ENCODE measurements at regions not wholly inside any gene's neighbourhood (a gene's known extent, or its start where the extent isn't known, plus 50 kb on each side); places are given as distances from the start of the nearest gene placed in this dataset.

- H4K91ac ChIP-seq (ENCODE audit: insufficient read depth, low read depth, low read length) = no peak overlapping the region
- H2AK9ac ChIP-seq (replicated peaks; ENCODE audit: low read depth, low read length, poor library complexity) = no peak overlapping the region
- CTCF ChIA-PET = interaction anchor here (1.0 kb wide), 1 partner anchor 56 kb away, joined by 3 read pairs; no protein-coding TSS in a partner anchor
- 0 out of 2 replicates have a peak, but pooled peaks cover 3% of the 10 kb centered on the region for H3K9me1 ChIP-seq (ENCODE audit: insufficient read depth, low read length)
- TF ChIP-seq NFE2L2 (IDR thresholded peaks at IDR 0.05; ENCODE audit: low read depth, low read length) (peak; percentile 91), MAFK (IDR thresholded peaks at IDR 0.05; ENCODE audit: low read depth, low read length) (peak; percentile 50; the same call in 1 of the 2 replicates), BHLHE40 (IDR thresholded peaks at IDR 0.05; ENCODE audit: low read depth, low read length) (no peak)
- ATAC-seq (ENCODE audit: low read depth) (peak; percentile 24; the same call in 1 of the 2 replicates), DNase-seq (peak; percentile 13)
- peak overlapping the region; percentile 20; the same call in 1 of the 2 replicates for H2BK120ac ChIP-seq (ENCODE audit: low read depth, low read length)
- peaks cover 2% of the 10 kb centered on the region; the same call in 1 of the 2 replicates for H3K4me1 ChIP-seq (ENCODE audit: control insufficient read depth, insufficient read depth, low read length)
- intact Hi-C loops (cut with micrococcal nuclease) = no loop called here
- H4K5ac ChIP-seq (ENCODE audit: low read depth, low read length) = peak overlapping the region; percentile 67; the same call in 1 of the 2 replicates
- H3K4me2 ChIP-seq (ENCODE audit: low read depth, low read length) = no peak overlapping the region
- no peak overlapping the region for H3K56ac ChIP-seq (ENCODE audit: extremely low read depth, insufficient read depth, low read length)
- peak overlapping the region; percentile 1; the same call in 1 of the 2 replicates for H3K4ac ChIP-seq (ENCODE audit: low read depth, low read length)
- H2BK5ac ChIP-seq (ENCODE audit: low read depth, low read length, poor library complexity, severe bottlenecking) = no peak overlapping the region
- no peaks in the 10 kb centered on the region for H3K36me3 ChIP-seq (ENCODE audit: control insufficient read depth, insufficient read depth, low read length)
- H2BK20ac ChIP-seq (ENCODE audit: low read depth, low read length) = 0 out of 2 replicates have a peak overlapping the region, but pooled peaks have one; percentile 61
- no TSS peak for BruUV-seq (replicated peaks)
- H3K27me3 ChIP-seq (ENCODE audit: control insufficient read depth, insufficient read depth, low read length) = no peaks in the 10 kb centered on the region
- no peaks in the 10 kb centered on the region for H3K79me1 ChIP-seq (ENCODE audit: low read depth in 1 of 2, low read length in 2 of 2)
- no peaks in the 10 kb centered on the region for H3K9me3 ChIP-seq (ENCODE audit: control insufficient read depth, insufficient read depth, low read length)
- no peak overlapping the region for H3K9ac ChIP-seq (ENCODE audit: low read depth, low read length)
- peak overlapping the region; percentile 49; the same call in 1 of the 2 replicates for H2AK5ac ChIP-seq (ENCODE audit: low read depth, low read length)
- 50% methylated on average over 1 of the region's 6 CpGs; no CpG with 5 or more reads in 1 of the 2 experiments for WGBS, 2 experiments (ENCODE audit: extremely low coverage in 2 of 2, insufficient read length in 1 of 2)
- dilution Hi-C loops (cut with HindIII; ENCODE audit: low sequenced_read_pairs, unreplicated experiment) = no loop called here
- peak overlapping the region; percentile 6; the same call in 1 of the 2 replicates for H3K18ac ChIP-seq (ENCODE audit: low read depth, low read length)
- no peaks in the 10 kb centered on the region for H4K20me1 ChIP-seq (ENCODE audit: insufficient read depth, low read length)
- H2BK15ac ChIP-seq (ENCODE audit: low read depth, low read length) = peak overlapping the region; percentile 37; the same call in 1 of the 3 replicates
- peak overlapping the region; percentile 74 for H2AFZ ChIP-seq (replicated peaks; ENCODE audit: low read length, poor library complexity)
- POLR2A ChIA-PET (ENCODE audit: unreplicated experiment) = no interaction called here
- H3K27ac ChIP-seq (ENCODE audit: insufficient read depth, low read length) = no peak overlapping the region
- H4K8ac ChIP-seq (ENCODE audit: low read depth in 2 of 2, low read length in 2 of 2) = peak overlapping the region in 1 of 2 experiments; percentile 41; a peak in 1 of 4 replicates
- H3K23ac ChIP-seq (ENCODE audit: low read depth, low read length) = no peak overlapping the region
- in situ Hi-C loops (cut with MboI; ENCODE audit: low sequenced_read_pairs) = no loop called here
- H3K14ac ChIP-seq (replicated peaks; ENCODE audit: low read depth, low read length) = peak overlapping the region; percentile 60; the same call in 1 of the 2 replicates
- H3K4me3 ChIP-seq (ENCODE audit: insufficient read depth, low read depth, low read length) = no peak overlapping the region
Observed at GRCh38 chr2:113831161-113831560, 58.7 kb upstream of the ACTR3 start.
